HG03066 (cell line): ENCODE measurements at regions not wholly inside any gene's neighbourhood (a gene's known extent, or its start where the extent isn't known, plus 50 kb on each side); places are given as distances from the start of the nearest gene placed in this dataset.
"Not testable (repeated sequence)": the region's sequence is repeated elsewhere in the genome, so short reads cannot be mapped to it uniquely, and the experiment has no call there.

Experiments used
- ATAC-seq: cut with Tn5 transposase; IDR thresholded peaks from one replicate; pipeline ENCODE4 v1.9.1; 2021; ENCODE audit warnings: low read depth; ENCODE audit not compliant: unreplicated experiment

GRCh38 chr12:90831712-90832111, 123.3 kb downstream of the CCER1 start:
- no peak for ATAC-seq

DNA sequence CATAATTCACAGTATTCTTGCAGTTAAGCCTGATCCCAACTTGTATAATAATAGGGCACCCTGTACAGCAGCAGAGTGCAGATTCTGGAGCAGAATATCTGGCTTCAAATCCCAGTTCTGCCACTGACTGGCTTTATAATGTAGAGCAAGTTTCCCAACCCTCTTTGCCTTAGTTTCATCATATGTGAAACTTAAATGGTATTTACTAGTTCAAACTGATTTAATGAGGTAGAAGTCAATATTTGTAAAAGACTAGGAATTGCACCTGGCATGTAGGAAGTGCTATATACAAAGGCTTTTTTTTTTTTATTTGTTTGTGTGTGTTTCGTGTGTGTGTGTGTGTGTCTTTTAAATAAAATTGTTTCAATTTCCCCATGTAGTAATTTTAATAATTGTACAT, 125.9 kb downstream of the CCER1 start:
- ATAC-seq = no peak

DNA sequence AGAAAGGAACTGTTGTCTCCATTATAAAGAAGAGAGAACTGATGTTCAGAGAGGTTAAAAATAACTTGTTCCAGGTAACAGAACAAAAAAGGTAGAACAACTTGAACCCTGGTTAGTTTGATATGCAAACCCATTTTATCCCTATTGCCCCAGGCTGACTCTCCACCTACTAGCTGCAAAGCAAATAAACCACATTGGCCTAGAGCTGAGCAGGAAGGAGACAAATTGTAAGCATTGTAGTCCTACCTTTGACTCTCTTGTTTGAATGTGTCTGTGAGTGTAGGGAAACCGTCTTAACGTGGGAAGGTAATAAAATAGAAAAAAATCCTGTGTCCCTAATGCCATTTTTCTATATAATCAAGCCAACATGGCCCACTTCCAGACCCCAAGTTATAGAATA, 126.4 kb downstream of the CCER1 start:
- no peak for ATAC-seq

GRCh38 chr12:90827567-90827966, 127.4 kb downstream of the CCER1 start:
- ATAC-seq = no peak

- ATAC-seq = no peak
Measured at GRCh38 chr12:90826036-90826435, 128.9 kb downstream of the CCER1 start.

DNA sequence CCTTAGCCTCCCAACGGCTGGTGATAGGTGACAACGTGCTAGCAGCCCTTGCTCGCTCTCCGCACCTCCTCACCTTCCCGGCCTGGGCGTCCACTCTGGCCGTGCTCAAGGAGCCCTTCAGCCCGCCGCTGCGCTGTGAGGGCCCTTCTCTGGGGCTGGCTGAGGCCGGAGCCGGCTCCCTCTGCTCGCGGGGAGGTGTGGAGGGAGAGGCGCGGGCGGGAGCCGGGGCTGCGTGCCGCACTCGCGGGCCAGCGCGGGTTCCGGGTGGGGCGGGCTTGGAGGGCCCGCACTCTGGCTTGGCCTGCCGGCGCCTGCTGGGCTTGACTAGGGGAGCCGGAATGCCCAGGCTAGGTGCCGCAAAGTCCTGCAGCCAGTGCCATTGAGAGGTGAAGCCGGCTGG, 131.1 kb downstream of the CCER1 start:
- no peak for ATAC-seq

GRCh38 chr12:90819709-90820108, 135.3 kb downstream of the CCER1 start:
- ATAC-seq = no peak

GRCh38 chr12:90816353-90817089, 138.5 kb downstream of the CCER1 start:
- ATAC-seq = no peak

GRCh38 chr12:90809940-90810339, 145.0 kb downstream of the CCER1 start:
- no peak for ATAC-seq

DNA sequence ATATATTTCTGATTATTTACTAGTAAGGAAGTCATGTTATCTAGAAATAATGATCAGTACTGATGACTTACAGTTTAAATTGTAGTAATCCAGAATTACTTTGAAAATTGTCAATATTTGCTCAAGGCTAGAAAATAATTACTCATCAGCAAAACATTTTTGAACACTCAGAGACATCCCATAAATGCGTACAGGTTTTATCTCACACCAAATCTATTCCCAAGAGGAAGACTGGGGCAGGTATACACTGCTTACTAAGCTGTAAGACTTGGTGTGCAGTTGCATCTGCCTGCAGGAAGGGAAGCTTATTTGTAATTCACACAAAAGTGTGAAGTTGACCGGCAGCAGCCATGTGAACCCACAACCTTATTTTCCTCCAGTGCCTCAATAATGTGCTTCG, 146.4 kb downstream of the CCER1 start:
- no peak for ATAC-seq

DNA sequence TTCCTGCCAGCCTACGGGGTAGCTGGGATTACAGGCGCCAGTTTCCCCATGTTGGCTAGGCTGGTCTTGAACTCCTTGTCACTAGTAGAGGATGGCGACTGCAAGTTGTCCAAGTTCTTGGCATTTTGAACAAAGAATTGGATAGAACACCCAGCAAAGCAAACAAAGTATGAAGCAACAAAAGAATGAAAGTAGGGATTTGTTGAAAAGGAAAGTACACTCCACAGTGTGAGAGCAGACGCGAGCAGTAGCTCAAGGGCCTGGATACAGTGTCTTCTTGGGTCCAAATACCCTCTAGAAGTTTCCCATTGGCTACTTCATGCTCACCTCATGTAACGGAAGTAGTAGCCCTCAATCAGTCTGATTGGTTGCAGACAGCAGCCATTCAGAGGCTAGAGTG, 152.2 kb downstream of the CCER1 start:
- no peak for ATAC-seq

GRCh38 chr12:90801776-90802175, 153.2 kb downstream of the CCER1 start:
- ATAC-seq = no peak

GRCh38 chr12:90794212-90794611, 160.8 kb downstream of the CCER1 start:
- no peak for ATAC-seq

GRCh38 chr12:90792718-90793117, 162.3 kb downstream of the CCER1 start:
- not testable (repeated sequence) for ATAC-seq

DNA sequence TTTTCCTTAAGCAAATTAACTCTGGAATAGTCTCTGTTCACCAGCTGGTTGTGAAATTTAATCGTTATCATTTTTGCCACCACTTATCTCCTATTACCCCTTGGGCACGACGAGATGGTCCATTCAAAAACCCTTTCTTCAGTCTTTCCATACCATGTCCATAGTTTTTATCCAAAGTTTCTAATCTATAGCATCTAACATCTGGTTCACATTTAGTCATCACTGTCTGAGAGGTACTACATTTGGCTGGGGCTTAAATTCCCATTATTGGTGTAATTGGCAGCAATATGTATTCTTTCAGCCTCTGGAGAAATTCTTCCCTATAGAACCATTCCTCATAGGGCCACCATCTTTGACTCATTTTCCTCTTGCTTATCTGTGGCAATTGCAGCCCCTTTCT, 163.5 kb downstream of the CCER1 start:
- ATAC-seq = no peak

GRCh38 chr12:90790747-90791146, 164.2 kb downstream of the CCER1 start:
- ATAC-seq = no peak

GRCh38 chr12:90773491-90773890, 181.5 kb downstream of the CCER1 start:
- no peak for ATAC-seq

GRCh38 chr12:90770861-90771260, 184.1 kb downstream of the CCER1 start:
- no peak for ATAC-seq

DNA sequence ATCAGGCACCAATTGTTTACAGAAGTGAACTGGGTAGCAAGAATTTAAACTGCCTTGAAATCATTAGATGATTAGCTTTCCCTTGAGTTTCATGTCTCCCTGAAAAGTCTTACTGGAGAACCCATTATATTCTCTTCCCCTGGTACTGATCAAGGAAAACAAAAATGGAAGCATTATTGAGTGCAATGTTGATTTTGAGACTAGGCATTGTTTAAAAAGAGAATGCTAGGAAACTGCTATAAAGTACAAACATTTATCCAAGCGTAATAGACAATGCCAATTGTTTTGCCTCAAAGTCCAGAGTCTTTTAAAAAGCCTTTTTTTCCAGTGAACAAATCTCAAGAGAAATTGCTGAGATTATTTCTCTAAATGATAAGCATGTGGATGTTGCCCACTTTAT, 197.0 kb downstream of the CCER1 start:
- no peak for ATAC-seq

DNA sequence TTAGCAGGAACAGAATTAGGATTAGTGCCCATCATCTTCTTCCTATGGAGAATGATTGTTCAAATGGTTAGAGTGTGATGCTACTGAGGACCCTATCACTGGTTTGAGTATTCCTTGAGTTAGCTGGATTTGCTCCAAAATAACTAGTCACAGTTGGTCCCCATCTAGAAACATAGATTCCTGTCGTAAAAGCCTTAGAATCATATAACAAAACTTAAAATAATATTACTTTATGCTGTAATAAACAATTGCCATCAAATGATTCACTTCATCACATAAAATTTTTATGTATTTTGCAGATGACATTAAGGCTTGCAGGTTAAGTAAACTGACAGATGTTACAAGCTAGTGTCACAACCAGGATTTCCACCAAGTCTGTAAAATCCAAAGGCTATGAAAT, 209.8 kb downstream of the CCER1 start:
- ATAC-seq = no peak

GRCh38 chr12:90741611-90742010, 213.4 kb downstream of the CCER1 start:
- ATAC-seq = no peak

GRCh38 chr12:90729736-90730135, 225.2 kb downstream of the CCER1 start:
- ATAC-seq = no peak

GRCh38 chr12:90712671-90713070, 242.3 kb downstream of the CCER1 start:
- ATAC-seq = no peak
